ENCODE measurements at regions not wholly inside any gene's neighbourhood (a gene's known extent, or its start where the extent isn't known, plus 50 kb on each side); places are given as distances from the start of the nearest gene placed in this dataset.
A peak's percentile ranks its signal among the peaks of the same experiment; 100 is the strongest.

- peaks cover 42% of the 10 kb centered on the region for H3K27me3 ChIP-seq (ENCODE audit: control insufficient read depth, extremely low read depth, insufficient read depth, low read length)
- H3K9me1 ChIP-seq (ENCODE audit: control insufficient read depth, extremely low read depth, insufficient read depth, low read length): no peaks in the 10 kb centered on the region
- H3K79me2 ChIP-seq (ENCODE audit: control insufficient read depth, insufficient read depth, low read length): no peaks in the 10 kb centered on the region
- H3K9ac ChIP-seq (ENCODE audit: control insufficient read depth, extremely low read depth, insufficient read depth, low read length): no peak overlapping the region
- H3K36me3 ChIP-seq (ENCODE audit: control insufficient read depth in 2 of 2, extremely low read depth in 1 of 2, insufficient read depth in 2 of 2, low read length in 2 of 2): no peaks in the 10 kb centered on the region
- H3K9me3 ChIP-seq (ENCODE audit: control insufficient read depth, low read depth, low read length): no peaks in the 10 kb centered on the region
- no peak for TF ChIP-seq CTCF (optimal IDR thresholded peaks at IDR 0.05 in 1 of 3, IDR thresholded peaks at IDR 0.05 in 1 of 3, conservative IDR thresholded peaks at IDR 0.05 in 1 of 3; ENCODE audit: extremely low read depth in 1 of 3, insufficient read depth in 2 of 3, low read length in 3 of 3)
- no peak for TF ChIP-seq EZH2 (IDR thresholded peaks at IDR 0.05; ENCODE audit: low read length)
- H3K4me3 ChIP-seq (ENCODE audit: control insufficient read depth in 2 of 3, extremely low read depth in 1 of 3, insufficient read depth in 2 of 3, low read depth in 1 of 3, low read length in 3 of 3): peak overlapping the region in 2 of 3 experiments; percentile 45 to 52
- DNase-seq (ENCODE audit: low read depth, low spot score): no peak
- FAIRE-seq: no peak
- H4K20me1 ChIP-seq (ENCODE audit: control insufficient read depth, extremely low read depth, insufficient read depth, low read length): no peaks in the 10 kb centered on the region
- dilution Hi-C loops (cut with MboI; ENCODE audit: extremely low pct_ligation_motif_present, low sequenced_read_pairs): no loop called here
- H3K4me1 ChIP-seq (ENCODE audit: control insufficient read depth, extremely low read depth, insufficient read depth, low read length): peaks cover 5% of the 10 kb centered on the region
- no peak overlapping the region for H3K27ac ChIP-seq (ENCODE audit: control insufficient read depth, insufficient read depth, low read length)
- H3K4me2 ChIP-seq (ENCODE audit: control insufficient read depth, extremely low read depth, insufficient read depth, low read depth, low read length): peak overlapping the region; percentile 67
- no peak overlapping the region for H2AFZ ChIP-seq (ENCODE audit: control insufficient read depth, low read length)
These were observed 213.9 kb upstream of the UBASH3B start for GRCh38 chr11:122441666-122442035.

GRCh38 chr11:122440811-122441665, 214.5 kb upstream of the UBASH3B start:
- no peaks in the 10 kb centered on the region for H3K9me1 ChIP-seq (ENCODE audit: control insufficient read depth, extremely low read depth, insufficient read depth, low read length)
- no peak for FAIRE-seq
- no peak for DNase-seq (ENCODE audit: low read depth, low spot score)
- dilution Hi-C loops (cut with MboI; ENCODE audit: extremely low pct_ligation_motif_present, low sequenced_read_pairs): no loop called here
- no peak overlapping the region for H3K27ac ChIP-seq (ENCODE audit: control insufficient read depth, insufficient read depth, low read length)
- H3K9me3 ChIP-seq (ENCODE audit: control insufficient read depth, low read depth, low read length): no peaks in the 10 kb centered on the region
- H4K20me1 ChIP-seq (ENCODE audit: control insufficient read depth, extremely low read depth, insufficient read depth, low read length): no peaks in the 10 kb centered on the region
- H3K4me3 ChIP-seq (ENCODE audit: control insufficient read depth in 2 of 3, extremely low read depth in 1 of 3, insufficient read depth in 2 of 3, low read depth in 1 of 3, low read length in 3 of 3): peak overlapping the region in 2 of 3 experiments; percentile 45 to 52
- H2AFZ ChIP-seq (ENCODE audit: control insufficient read depth, low read length): no peak overlapping the region
- no peak overlapping the region for H3K9ac ChIP-seq (ENCODE audit: control insufficient read depth, extremely low read depth, insufficient read depth, low read length)
- TF ChIP-seq EZH2 (IDR thresholded peaks at IDR 0.05; ENCODE audit: low read length) (no peak), CTCF (optimal IDR thresholded peaks at IDR 0.05 in 1 of 3, IDR thresholded peaks at IDR 0.05 in 1 of 3, conservative IDR thresholded peaks at IDR 0.05 in 1 of 3; ENCODE audit: extremely low read depth in 1 of 3, insufficient read depth in 2 of 3, low read length in 3 of 3) (no peak)
- peak overlapping the region; percentile 67 for H3K4me2 ChIP-seq (ENCODE audit: control insufficient read depth, extremely low read depth, insufficient read depth, low read depth, low read length)
- no peaks in the 10 kb centered on the region for H3K36me3 ChIP-seq (ENCODE audit: control insufficient read depth in 2 of 2, extremely low read depth in 1 of 2, insufficient read depth in 2 of 2, low read length in 2 of 2)
- H3K4me1 ChIP-seq (ENCODE audit: control insufficient read depth, extremely low read depth, insufficient read depth, low read length): peaks cover 5% of the 10 kb centered on the region
- no peaks in the 10 kb centered on the region for H3K79me2 ChIP-seq (ENCODE audit: control insufficient read depth, insufficient read depth, low read length)
- peaks cover 42% of the 10 kb centered on the region for H3K27me3 ChIP-seq (ENCODE audit: control insufficient read depth, extremely low read depth, insufficient read depth, low read length)
